Spleen (tissue), 11 donors: ENCODE measurements at regions not wholly inside any gene's neighbourhood (a gene's known extent, or its start where the extent isn't known, plus 50 kb on each side); places are given as distances from the start of the nearest gene placed in this dataset.

Experiments used
- DNase-seq: peaks from one replicate; pipeline ENCODE4 v3.0.0-alpha.2; 2020
- H3K27ac ChIP-seq, 8 donors: fragments of 200-600 bp; sonication (generic) in 7 of 8; 1 replicate in 4 of 8; 2 replicates in 4 of 8; pipeline versions ENCODE4 v1.5.0 to v1.8.0; 2016 to 2021; ENCODE audit warnings: inconsistent platforms in 4 of 8, mild to moderate bottlenecking in 4 of 8, moderate library complexity in 1 of 8
- H3K27me3 ChIP-seq, 7 donors: fragments of 200-600 bp; sonication (generic) in 6 of 7; replicated peaks in 1 of 7; 1 replicate in 4 of 7; 2 replicates in 3 of 7; pipeline versions ENCODE4 v1.5.0 to v1.8.0; 2016 to 2021; ENCODE audit warnings: inconsistent platforms in 3 of 7, mild to moderate bottlenecking in 1 of 7
- H3K36me3 ChIP-seq, 6 donors: fragments of 200-600 bp; sonication (generic) in 5 of 6; 1 replicate in 4 of 6; 2 replicates in 2 of 6; pipeline versions ENCODE4 v1.5.0 to v1.8.0; 2016 to 2021; ENCODE audit warnings: inconsistent platforms in 2 of 6
- H3K4me1 ChIP-seq, 6 donors: fragments of 200-600 bp; sonication (generic) in 5 of 6; 1 replicate in 3 of 6; 2 replicates in 3 of 6; pipeline versions ENCODE4 v1.5.0 to v1.8.0; 2016 to 2021; ENCODE audit warnings: inconsistent platforms in 3 of 6
- H3K4me3 ChIP-seq, 8 donors: fragments of 200-600 bp; sonication (generic) in 7 of 8; 1 replicate in 4 of 8; 2 replicates in 4 of 8; pipeline versions ENCODE4 v1.5.0 to v1.8.0; 2016 to 2021; ENCODE audit warnings: inconsistent platforms in 4 of 8, mild to moderate bottlenecking in 4 of 8, moderate library complexity in 2 of 8
- H3K9me3 ChIP-seq, 8 donors: fragments of 200-600 bp; sonication (generic) in 7 of 8; 1 replicate in 4 of 8; 2 replicates in 4 of 8; pipeline versions ENCODE4 v1.5.0 to v1.8.0; 2016 to 2021; ENCODE audit warnings: inconsistent platforms in 4 of 8
- POLR2A ChIP-seq, 3 donors: fragments of 450-650 bp; IDR thresholded peaks; one replicate each; pipeline ENCODE4 v1.5.1; 2017; ENCODE audit warnings: antibody characterized with exemption in 3 of 3, mild to moderate bottlenecking in 1 of 3
- POLR2AphosphoS5 ChIP-seq, 3 donors: sonication (generic); formaldehyde crosslinking; IDR thresholded peaks; one replicate each; pipeline ENCODE4 v1.5.1; 2017; ENCODE audit warnings: antibody characterized with exemption in 3 of 3
- WGBS, 5 donors: extraction: QIAGEN DNeasy Blood & Tissue Kit in 3 of 5; methylation state at CpG; one replicate each; pipeline versions ENCODE4 v1.1.5 to v1.1.7; 2013 to 2018; 5-methylcytosine and 5-hydroxymethylcytosine counted together
- intact Hi-C: fragments of 100-400 bp; cut with DNase I; formaldehyde crosslinking; loops from one replicate; pipeline ENCODE4 v1.15.0; 2023; ENCODE audit warnings: low total_unique reads
- TF ChIP-seq, protein P1 (sequence below), 11 experiments: fragments of 200-600 bp in 7 of 11; fragments of 450-650 bp in 4 of 11; sonication (generic) in 4 of 11; IDR thresholded peaks in 8 of 11; conservative IDR thresholded peaks in 3 of 11; 1 replicate in 7 of 11; 2 replicates in 4 of 11; pipeline versions ENCODE4 v1.4.0 to v1.8.0; 2016 to 2021; ENCODE audit warnings: antibody characterized with exemption in 11 of 11, inconsistent platforms in 4 of 11, mild to moderate bottlenecking in 1 of 11
- donor health status: healthy with polysubstance abuse.
- donor health status: DM: no; HTN: no; CAD: no; lungs with moderate emphysema.
- donor health status: DM: no; HTN: no; CAD: no.
- donor health status: Bipolar disorder and iron deficiency.
- donor health status: healthy.
- donor health status: DM: no; HTN: no; CAD: no.
- donor health status: DM: yes; HTN: yes; CAD: no.

DNA sequence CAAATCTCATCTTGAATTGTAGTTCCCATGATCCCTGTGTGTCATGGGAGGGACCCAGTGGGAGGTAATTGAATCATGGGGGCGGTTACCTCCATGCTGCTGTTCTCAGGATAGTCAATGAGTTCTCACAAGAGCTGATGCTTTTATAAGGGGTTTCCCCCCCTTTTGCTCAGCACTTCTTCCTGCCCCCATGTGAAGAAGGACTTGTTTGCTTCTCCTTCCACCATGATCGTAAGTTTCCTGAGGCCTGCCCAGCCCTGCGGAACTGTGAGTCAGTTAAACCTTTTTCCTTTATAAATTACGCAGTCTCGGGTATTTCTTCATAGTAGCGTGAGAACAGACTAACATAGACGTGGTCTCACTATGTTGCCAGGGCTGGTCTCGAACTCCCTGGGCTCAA, 56.1 kb upstream of the EIF5 start:
- H3K4me1 ChIP-seq = peaks cover 0 to 46% (median 30%) of the 10 kb centered on the region in 6 donors
- peaks cover 0 to 11% (median 0%) of the 10 kb centered on the region in 8 donors for H3K9me3 ChIP-seq
- peaks cover 6 to 99% (median 65%) of the 10 kb centered on the region in 7 donors for H3K27me3 ChIP-seq
- DNase-seq = no peak
- H3K36me3 ChIP-seq = no peaks in the 10 kb centered on the region
- TF ChIP-seq POLR2AphosphoS5 (IDR thresholded peaks at IDR 0.05) = no peak
- TF ChIP-seq POLR2A (IDR thresholded peaks at IDR 0.05) = no peak
- TF ChIP-seq, protein P1, sequence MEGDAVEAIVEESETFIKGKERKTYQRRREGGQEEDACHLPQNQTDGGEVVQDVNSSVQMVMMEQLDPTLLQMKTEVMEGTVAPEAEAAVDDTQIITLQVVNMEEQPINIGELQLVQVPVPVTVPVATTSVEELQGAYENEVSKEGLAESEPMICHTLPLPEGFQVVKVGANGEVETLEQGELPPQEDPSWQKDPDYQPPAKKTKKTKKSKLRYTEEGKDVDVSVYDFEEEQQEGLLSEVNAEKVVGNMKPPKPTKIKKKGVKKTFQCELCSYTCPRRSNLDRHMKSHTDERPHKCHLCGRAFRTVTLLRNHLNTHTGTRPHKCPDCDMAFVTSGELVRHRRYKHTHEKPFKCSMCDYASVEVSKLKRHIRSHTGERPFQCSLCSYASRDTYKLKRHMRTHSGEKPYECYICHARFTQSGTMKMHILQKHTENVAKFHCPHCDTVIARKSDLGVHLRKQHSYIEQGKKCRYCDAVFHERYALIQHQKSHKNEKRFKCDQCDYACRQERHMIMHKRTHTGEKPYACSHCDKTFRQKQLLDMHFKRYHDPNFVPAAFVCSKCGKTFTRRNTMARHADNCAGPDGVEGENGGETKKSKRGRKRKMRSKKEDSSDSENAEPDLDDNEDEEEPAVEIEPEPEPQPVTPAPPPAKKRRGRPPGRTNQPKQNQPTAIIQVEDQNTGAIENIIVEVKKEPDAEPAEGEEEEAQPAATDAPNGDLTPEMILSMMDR (IDR thresholded peaks at IDR 0.05 in 8 of 11, conservative IDR thresholded peaks at IDR 0.05 in 3 of 11) = no peak
- no peak overlapping the region for H3K27ac ChIP-seq
- 69 to 87% (median 78%) methylated on average over 8 of the region's 8 CpGs for WGBS, 5 donors
- H3K4me3 ChIP-seq = no peak overlapping the region
- intact Hi-C loops = no loop called here

DNA sequence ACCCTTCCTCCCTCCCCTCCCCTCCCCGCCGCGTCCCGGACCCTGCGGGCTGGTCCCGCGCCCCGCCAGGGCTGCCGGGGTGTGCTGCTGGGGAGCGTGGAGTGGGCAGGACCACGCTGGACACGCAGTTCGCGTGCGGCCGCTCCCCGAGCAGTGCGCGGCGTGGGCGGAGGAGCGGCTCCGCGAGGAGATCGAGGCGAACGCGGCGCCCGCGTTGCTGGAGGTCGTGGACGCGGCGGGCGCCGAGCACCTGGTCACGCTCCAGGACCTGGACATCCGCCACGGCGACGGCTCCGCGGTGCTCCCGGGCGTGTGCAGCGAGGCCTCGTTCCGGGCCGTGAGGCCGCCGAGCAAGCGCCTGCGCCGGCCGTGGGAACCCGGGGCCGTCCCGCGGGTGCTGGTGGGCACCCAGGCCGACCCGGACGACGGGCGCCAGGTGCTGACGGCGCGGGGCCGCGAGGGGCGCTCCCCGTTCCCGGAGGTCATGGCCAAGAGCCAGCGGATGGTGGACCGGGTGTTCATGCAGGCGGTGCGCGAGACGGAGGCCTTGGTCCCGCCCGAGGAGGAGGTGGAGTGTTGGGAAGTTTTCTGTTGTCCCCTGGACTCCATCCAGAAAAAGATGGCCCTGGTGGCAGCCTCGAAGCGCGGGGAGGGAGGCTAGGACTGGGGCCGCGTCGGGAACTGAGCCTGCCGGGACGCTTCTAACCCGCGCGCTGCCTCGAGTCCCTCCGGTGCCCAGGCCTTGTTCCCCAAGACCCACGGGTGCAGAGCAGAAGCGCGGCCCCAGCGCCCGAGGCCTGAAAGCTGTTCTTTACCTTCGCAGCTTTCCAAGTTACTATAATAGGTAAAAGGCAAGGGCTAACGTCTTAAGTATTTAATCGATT, 54.7 kb upstream of the EIF5 start:
- Histone ChIP-seq H3K4me3 (peak overlapping the region in 5 of 8 donors; percentile 19 to 56 (median 27)), H3K36me3 (no peaks in the 10 kb centered on the region), H3K27me3 (peaks cover 3 to 99% (median 51%) of the 10 kb centered on the region in 7 donors), H3K27ac (no peak overlapping the region), H3K4me1 (peaks cover 0 to 33% (median 18%) of the 10 kb centered on the region in 6 donors), H3K9me3 (peaks cover 0 to 6% (median 0%) of the 10 kb centered on the region in 8 donors)
- no peak for DNase-seq
- intact Hi-C loops = no loop called here
- 8 to 38% (median 12%) methylated on average over 43 to 102 of the region's 102 CpGs for WGBS, 5 donors
- TF ChIP-seq, protein P1 (IDR thresholded peaks at IDR 0.05 in 8 of 11, conservative IDR thresholded peaks at IDR 0.05 in 3 of 11) = no peak
- TF ChIP-seq POLR2A (IDR thresholded peaks at IDR 0.05) = no peak
- no peak for TF ChIP-seq POLR2AphosphoS5 (IDR thresholded peaks at IDR 0.05)

GRCh38 chr14:103280278-103280928, 53.6 kb upstream of the EIF5 start:
- WGBS, 5 donors = 46 to 62% (median 53%) methylated on average over 14 to 15 of the region's 15 CpGs
- Histone ChIP-seq H3K27me3 (peaks cover 2 to 99% (median 43%) of the 10 kb centered on the region in 7 donors), H3K27ac (no peak overlapping the region), H3K36me3 (no peaks in the 10 kb centered on the region), H3K4me1 (peaks cover 0 to 33% (median 18%) of the 10 kb centered on the region in 6 donors), H3K9me3 (no peaks in the 10 kb centered on the region), H3K4me3 (no peak overlapping the region)
- DNase-seq = no peak
- TF ChIP-seq POLR2A (IDR thresholded peaks at IDR 0.05) (no peak), POLR2AphosphoS5 (IDR thresholded peaks at IDR 0.05) (no peak)
- TF ChIP-seq, protein P1 (IDR thresholded peaks at IDR 0.05 in 8 of 11, conservative IDR thresholded peaks at IDR 0.05 in 3 of 11) = no peak
- intact Hi-C loops = no loop called here
